GM12873 (cell line): ENCODE measurements at regions not wholly inside any gene's neighbourhood (a gene's known extent, or its start where the extent isn't known, plus 50 kb on each side); places are given as distances from the start of the nearest gene placed in this dataset.

Experiments used
- CTCF ChIP-seq: IDR thresholded peaks from 2 replicates; pipeline ENCODE4 v1.5.1; 2012; ENCODE audit warnings: low read depth, mild to moderate bottlenecking, moderate library complexity, low read length, control low read depth; ENCODE audit not compliant: insufficient read depth; ENCODE audit errors: missing control alignments

- no peak for TF ChIP-seq CTCF
These were observed 63.9 kb upstream of the OSTN start for GRCh38 chr3:191135175-191135574.

DNA sequence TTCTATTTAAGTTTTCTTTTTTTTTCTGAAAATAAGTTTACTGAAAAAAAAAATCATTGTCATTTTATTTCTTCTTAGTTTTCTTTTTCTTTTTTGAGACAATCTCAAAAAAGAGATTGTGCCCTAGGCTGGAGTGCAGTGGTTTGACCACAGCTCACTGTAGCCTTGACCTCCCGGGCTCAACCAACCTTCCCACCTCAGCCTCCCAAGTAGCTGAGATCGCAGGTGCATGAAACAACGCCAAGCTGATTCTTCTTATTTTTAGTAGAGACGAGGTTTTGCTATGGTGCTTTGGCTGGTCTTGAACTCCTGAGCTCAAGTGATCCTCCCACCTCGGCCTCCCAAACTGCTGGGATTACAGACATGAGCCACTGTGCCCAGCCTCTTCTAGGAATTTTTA lies 65.7 kb upstream of the OSTN start:
- no peak for TF ChIP-seq CTCF

GRCh38 chr3:191131305-191131704 lies 67.7 kb upstream of the OSTN start:
- TF ChIP-seq CTCF, result no peak

DNA sequence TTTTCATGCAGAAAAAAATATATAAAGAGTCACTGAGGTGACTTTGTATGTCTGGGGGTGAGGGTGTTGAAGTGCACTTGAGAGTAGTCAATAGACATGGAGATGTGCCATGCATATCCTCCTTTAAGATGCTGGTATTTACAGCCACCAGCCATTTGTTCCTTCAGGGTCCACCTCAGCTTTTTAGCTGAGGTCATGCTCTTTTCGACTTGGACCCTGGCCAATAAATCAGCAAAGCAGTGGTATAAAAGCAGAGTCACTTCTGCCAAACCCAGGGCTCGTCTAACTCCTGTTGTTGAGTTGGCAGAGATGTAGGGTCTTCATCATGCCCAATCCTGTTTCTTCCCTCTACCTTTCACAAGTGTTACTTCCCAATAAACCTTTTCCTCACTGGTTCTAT lies 75.1 kb upstream of the OSTN start:
- no peak for TF ChIP-seq CTCF

DNA sequence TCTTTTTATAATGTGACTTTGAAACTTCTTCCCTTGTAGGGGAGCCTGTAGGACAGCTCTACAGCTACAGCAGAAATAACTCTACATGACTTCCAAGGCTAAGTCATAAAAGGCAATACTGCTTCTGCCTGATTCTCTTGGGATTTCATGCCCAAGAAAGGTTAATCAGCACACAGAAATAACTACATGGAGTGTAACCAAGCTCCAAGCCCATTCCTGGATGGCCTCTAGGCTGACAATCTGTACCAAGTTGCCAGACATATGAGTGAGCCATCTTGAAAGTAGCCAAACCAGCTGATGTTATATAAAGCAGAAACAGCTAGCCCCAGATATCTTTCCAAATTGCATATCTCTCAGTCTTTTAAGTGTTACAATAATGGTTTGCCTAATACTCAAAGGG lies 75.8 kb upstream of the OSTN start:
- no peak for TF ChIP-seq CTCF

GRCh38 chr3:191120447-191121298 lies 78.4 kb upstream of the OSTN start:
- TF ChIP-seq CTCF, result no peak

DNA sequence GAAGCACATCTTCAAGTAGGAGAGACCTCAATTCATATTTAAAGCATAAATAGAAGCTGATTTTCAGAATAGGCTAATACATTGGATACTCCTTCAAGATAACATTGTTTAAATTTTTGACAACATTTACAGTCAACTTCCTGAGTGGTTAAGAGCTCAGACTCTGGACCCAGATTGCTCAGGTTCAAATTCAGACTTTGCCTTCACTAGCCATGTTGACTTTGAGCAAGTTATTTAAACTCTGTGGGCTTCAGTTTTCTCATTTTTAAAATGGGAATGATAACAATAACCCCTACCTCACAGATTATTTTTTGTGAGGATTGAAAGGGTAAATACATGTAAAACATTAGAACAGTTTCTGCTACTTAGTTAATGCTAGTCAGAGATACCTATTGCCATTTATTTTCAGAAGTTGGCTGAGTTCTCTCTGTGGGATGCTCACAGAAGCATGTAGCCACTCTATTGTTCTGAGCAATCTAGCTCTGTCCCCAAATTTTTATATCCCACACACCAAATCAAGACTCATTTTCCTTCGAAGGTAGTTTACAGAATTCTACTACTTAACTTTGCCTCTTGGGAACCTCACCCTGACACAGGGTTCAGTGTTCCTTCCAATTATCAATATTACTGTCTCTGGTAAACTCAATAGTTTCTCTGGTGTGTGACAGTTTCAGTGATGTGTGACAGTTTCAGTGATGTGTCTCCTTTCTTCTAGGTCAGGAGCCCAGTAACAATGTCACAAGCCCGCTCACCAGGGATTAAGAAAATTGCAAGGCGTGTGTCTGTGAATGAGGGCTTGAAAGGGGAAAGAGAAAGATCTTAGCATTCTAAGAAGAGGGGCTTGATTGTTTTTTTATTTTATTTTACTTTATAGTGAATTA lies 79.4 kb upstream of the OSTN start:
- no peak for TF ChIP-seq CTCF
